Keratinocyte (primary cell): ENCODE measurements at regions not wholly inside any gene's neighbourhood (a gene's known extent, or its start where the extent isn't known, plus 50 kb on each side); places are given as distances from the start of the nearest gene placed in this dataset.

Experiments used
- EZH2 ChIP-seq: IDR thresholded peaks from one replicate; pipeline ENCODE4 v1.6.1; 2012; ENCODE audit warnings: inconsistent platforms, mild to moderate bottlenecking, low read length, moderate library complexity
- TF ChIP-seq, protein P1 (sequence below), 3 experiments: IDR thresholded peaks in 1 of 3; conservative IDR thresholded peaks in 1 of 3; optimal IDR thresholded peaks in 1 of 3; 2 replicates in 2 of 3; 3 replicates in 1 of 3; pipeline versions ENCODE3 to v1.5.1; 2011; ENCODE audit warnings: low read length in 3 of 3, mild to moderate bottlenecking in 3 of 3, moderate library complexity in 2 of 3, control low read depth in 1 of 3, inconsistent platforms in 1 of 3; ENCODE audit not compliant: insufficient read depth in 2 of 3; ENCODE audit errors: extremely low read depth in 1 of 3

DNA sequence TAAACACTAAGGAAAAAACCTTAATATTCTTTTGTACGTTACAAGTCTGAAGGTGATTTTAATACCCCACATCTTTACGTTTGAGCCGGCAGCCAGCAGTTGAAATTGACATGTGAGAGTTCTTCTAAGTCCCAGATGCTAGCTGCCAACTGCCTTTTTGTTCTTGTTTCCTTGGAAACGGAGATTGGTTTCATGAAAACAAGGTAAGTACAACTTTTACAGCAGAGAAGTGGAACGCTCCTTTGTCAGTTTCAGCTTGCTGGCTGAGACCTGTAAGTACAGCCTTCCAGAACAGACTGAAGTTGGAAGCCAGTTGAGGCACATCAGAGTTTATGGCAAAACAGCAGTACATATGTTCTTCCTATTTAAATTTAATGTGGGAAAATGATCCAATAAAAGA lies 1018.4 kb upstream of the ARRDC3 start:
- TF ChIP-seq, protein P1, sequence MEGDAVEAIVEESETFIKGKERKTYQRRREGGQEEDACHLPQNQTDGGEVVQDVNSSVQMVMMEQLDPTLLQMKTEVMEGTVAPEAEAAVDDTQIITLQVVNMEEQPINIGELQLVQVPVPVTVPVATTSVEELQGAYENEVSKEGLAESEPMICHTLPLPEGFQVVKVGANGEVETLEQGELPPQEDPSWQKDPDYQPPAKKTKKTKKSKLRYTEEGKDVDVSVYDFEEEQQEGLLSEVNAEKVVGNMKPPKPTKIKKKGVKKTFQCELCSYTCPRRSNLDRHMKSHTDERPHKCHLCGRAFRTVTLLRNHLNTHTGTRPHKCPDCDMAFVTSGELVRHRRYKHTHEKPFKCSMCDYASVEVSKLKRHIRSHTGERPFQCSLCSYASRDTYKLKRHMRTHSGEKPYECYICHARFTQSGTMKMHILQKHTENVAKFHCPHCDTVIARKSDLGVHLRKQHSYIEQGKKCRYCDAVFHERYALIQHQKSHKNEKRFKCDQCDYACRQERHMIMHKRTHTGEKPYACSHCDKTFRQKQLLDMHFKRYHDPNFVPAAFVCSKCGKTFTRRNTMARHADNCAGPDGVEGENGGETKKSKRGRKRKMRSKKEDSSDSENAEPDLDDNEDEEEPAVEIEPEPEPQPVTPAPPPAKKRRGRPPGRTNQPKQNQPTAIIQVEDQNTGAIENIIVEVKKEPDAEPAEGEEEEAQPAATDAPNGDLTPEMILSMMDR (optimal IDR thresholded peaks at IDR 0.05 in 1 of 3, IDR thresholded peaks at IDR 0.05 in 1 of 3, conservative IDR thresholded peaks at IDR 0.05 in 1 of 3; ENCODE audit: extremely low read depth in 1 of 3, insufficient read depth in 2 of 3, low read length in 3 of 3): no peak
- TF ChIP-seq EZH2: no peak
